ENCODE measurements at regions not wholly inside any gene's neighbourhood (a gene's known extent, or its start where the extent isn't known, plus 50 kb on each side); places are given as distances from the start of the nearest gene placed in this dataset.

DNA sequence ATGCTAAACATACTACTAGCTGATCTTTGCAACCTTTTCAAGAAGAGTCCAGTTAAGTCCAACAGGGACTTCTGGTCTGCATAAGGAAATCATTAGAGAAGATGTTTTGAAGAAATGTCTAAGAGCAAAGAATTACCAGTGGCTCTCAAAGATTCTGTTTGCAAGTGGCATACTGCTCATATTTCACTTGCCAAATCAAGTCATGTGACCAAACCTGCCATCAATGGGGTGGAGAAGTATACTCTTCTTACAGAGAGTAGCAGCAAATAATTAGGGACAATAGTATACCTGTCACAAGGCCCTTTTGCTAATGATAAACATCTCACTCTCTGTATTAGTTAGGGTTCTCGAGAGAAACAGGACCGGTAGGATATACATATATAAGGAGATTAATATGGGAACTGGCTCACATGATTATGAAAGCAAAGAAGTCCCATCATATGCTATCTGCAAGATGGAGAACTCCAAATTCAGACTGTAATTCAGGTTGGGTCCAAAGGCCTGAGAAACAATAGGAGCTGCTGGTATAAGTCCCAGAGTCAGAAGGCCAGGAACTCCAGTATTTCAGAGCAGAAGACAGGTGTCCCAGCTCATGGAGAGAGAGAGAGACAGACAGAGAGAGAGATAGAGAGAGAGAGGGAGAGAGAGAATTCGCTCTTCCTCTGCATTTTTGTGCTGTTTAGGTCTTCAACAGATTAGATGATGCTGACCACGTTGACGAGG is 111.5 kb downstream of the LCA5 start:
- TF ChIP-seq, protein P1, sequence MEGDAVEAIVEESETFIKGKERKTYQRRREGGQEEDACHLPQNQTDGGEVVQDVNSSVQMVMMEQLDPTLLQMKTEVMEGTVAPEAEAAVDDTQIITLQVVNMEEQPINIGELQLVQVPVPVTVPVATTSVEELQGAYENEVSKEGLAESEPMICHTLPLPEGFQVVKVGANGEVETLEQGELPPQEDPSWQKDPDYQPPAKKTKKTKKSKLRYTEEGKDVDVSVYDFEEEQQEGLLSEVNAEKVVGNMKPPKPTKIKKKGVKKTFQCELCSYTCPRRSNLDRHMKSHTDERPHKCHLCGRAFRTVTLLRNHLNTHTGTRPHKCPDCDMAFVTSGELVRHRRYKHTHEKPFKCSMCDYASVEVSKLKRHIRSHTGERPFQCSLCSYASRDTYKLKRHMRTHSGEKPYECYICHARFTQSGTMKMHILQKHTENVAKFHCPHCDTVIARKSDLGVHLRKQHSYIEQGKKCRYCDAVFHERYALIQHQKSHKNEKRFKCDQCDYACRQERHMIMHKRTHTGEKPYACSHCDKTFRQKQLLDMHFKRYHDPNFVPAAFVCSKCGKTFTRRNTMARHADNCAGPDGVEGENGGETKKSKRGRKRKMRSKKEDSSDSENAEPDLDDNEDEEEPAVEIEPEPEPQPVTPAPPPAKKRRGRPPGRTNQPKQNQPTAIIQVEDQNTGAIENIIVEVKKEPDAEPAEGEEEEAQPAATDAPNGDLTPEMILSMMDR (IDR thresholded peaks at IDR 0.05), result no peak
- TF ChIP-seq POLR2A (IDR thresholded peaks at IDR 0.05), result no peak
